Stimulated activated CD4-positive, alpha-beta T cell treated with anti-CD3 and anti-CD28 coated beads, Interleukin-12 subunit alpha, Interleukin-12 subunit beta, amount 100 ng/mL, for 24 hours (primary cell): ENCODE measurements at regions not wholly inside any gene's neighbourhood (a gene's known extent, or its start where the extent isn't known, plus 50 kb on each side); places are given as distances from the start of the nearest gene placed in this dataset.
"Not testable (repeated sequence)": the region's sequence is repeated elsewhere in the genome, so short reads cannot be mapped to it uniquely, and the experiment has no call there.

Experiments used
- DNase-seq, 2 experiments: peaks; one replicate each; pipeline ENCODE4 v3.0.0-alpha.2; 2020; ENCODE audit warnings: low read depth in 2 of 2

GRCh38 chr4:117691572-117692351 lies 342.5 kb upstream of the NDST3 start:
- no peak for DNase-seq

GRCh38 chr4:117692538-117692937 lies 341.7 kb upstream of the NDST3 start:
- DNase-seq, result no peak

- no peak for DNase-seq
These were observed 334.7 kb upstream of the NDST3 start for GRCh38 chr4:117699595-117699994.

GRCh38 chr4:117700111-117700892 lies 334.0 kb upstream of the NDST3 start:
- DNase-seq, result no peak

DNA sequence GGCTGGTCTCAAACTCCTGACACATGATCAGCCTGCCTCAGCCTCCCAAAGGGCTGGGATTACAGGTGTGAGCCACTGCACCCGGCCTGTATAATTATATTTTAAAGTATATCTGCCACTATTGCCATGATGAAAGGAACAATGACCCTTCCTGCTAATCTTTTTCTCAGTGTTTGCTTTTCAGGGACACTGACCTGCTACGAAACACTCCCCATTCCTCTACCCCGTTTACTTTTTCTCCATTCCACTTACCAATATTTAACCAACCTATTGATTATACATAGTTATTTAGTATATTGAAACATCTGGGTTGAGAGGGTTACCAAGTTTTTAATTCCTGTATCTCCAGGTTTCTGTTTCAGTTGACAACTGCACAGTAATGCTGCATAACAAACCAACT lies 331.9 kb upstream of the NDST3 start:
- DNase-seq, result no peak

DNA sequence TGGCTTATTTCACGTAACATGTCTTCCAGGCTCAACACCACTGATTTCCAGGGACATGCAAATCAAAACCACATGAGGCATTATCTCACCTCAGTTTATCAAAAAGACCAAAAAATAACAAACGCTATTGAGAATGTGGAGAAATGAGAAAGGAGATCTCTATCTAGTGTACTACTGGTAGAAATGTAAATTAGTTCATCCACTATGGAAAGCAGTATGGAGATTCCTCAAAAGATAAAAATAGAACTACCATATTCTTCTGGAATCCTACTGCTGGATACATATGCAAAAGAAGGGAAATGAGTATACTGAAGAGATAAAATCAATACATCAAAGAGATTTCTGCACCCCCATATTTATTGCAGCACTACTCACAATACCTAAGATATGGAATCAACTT lies 329.6 kb upstream of the NDST3 start:
- DNase-seq, result no peak

DNA sequence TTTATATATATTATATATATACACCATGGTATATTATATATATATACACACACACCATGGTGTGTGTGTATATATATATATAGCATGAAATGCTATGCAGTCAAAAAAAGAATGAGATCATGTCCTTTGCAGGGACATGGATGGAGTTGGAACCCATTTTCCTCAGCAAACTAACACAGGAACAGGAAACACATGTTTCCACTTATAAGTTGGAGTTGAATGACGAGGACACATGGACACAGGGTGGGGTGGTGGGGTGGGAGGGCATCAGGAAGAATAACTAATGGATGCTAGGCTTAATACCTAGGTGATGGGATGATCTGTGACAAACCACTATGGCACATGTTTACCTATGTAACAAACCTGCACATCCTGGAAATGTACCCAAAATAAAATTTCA lies 293.6 kb upstream of the NDST3 start:
- no peak for DNase-seq

DNA sequence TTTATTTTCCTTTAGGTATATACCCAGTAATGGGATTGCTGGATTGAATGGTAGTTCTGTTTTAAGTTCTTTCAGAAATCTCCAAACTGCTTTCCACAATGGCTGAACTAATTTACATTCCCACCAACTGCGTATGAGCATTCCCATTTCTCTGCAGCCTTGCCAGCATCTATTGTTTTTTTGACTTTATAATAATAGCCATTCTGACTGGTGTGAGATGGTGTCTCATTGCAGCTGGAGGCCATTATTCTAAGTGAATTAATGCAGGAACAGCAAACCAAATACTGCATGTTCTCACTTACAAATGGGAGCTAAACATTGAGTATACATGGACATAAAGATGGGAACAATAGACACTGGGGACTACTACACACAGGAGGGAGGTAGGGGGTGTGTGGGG lies 288.9 kb upstream of the NDST3 start:
- not testable (repeated sequence) for DNase-seq

DNA sequence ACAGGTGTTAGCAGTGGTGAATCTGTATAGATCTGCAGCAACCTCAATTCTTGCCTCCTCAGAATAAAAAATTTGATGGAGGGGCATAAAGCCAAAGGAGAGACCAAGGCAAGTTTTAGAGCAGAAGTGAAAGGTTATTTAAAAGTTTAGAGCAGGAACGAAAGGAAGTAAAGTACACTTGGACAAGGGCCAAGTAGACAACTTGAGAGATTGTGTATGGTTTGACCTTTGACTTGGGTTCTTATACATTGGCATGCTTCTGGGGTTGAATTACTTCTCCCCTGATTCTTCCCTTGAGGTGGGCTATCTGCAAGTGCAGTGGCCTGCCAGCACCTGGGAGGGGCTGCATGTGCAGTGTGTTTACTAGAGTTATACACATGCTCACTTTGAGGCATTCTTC lies 278.8 kb upstream of the NDST3 start:
- DNase-seq, result no peak

- DNase-seq, result no peak
These were observed 265.7 kb upstream of the NDST3 start for GRCh38 chr4:117768610-117769009.

GRCh38 chr4:117770269-117771102 lies 263.8 kb upstream of the NDST3 start:
- no peak for DNase-seq

DNA sequence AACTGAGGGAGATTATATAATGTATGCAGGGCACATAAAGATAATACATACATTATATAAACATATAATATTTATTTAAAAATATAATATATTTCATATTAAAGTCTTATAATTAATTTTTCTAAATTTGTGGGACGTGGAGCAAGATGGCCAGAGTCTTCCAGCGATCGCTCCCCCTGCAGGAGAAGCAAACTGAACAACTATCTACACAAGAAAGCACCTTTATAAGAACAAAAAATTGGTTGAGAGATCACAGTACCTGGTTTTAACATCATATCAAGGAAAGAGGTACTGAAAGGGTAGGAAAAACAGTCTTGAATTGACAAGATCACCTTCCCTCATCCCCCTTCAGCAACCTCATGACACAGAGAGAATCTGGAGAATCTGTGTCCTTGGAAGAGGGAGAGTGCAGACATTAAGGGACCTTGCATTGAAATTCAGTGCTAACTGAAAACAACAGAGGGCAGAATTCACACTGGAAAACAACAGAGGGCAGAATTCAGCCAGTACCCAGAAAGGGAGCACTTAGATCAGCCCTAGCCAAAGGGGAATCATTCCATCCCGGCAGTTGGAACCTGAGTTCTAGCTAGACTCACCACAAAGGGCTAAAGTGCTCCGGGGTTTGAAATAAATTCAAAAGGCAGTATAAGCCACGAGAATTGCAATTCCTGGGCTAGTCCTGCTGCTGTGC lies 262.5 kb upstream of the NDST3 start:
- DNase-seq, result no peak

DNA sequence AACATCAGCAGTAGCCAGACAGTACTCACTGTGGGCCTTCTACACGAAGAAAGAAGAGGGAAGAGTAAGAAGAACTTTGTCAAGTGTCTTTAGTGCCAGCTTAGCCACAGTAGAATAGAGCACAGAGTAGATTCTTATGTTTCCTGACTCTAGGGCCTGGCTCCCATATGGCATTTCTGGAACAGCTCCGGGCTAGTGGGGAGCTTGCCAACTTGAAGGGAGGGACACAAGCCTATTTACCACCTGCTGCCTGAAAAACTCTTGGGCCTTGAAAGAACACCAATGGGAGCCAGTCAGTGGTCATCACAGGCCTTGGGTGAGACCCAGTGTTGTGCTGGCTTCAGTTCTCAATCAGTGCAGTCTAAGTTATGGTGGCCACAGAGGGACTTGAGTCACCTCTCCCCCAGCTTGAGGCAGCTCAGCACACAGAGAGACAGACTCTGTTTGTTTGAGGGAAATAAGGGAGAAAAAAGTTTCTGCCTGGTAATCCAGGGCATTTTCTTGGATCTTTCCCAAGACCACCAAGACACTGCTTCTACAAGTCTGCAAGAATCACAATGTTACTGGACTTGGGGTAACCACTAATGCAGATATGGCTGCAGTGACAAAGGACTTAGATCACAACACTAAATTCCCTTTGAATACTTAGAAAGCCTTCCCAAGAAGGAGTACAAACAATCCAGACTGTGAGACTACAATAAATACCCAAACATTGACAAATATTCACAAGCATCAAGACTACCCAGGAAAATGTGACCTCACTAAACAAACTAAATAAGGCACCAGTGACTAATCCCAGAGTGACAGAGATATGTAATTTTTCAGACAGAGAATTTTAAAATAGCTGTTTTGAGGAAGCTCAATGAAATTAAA lies 261.0 kb upstream of the NDST3 start:
- DNase-seq, result no peak

DNA sequence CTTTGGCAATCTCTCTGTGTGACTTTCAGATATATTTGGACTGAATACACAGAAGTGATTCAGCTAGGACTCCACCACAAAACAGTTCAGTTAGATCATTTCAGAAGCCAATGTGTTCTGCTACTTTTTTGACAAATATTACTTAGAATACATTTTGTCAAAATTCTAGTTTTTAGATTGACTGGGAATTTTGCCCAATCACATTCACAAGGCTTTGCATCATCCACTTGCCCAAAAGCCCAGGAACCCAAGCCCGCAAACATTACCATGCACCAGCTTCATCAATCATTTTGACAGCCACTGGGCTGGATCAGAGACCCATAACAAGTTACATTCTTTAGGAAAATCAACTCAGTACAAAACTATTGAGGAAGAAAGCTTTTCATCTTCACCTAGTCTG lies 256.6 kb upstream of the NDST3 start:
- DNase-seq, result no peak

DNA sequence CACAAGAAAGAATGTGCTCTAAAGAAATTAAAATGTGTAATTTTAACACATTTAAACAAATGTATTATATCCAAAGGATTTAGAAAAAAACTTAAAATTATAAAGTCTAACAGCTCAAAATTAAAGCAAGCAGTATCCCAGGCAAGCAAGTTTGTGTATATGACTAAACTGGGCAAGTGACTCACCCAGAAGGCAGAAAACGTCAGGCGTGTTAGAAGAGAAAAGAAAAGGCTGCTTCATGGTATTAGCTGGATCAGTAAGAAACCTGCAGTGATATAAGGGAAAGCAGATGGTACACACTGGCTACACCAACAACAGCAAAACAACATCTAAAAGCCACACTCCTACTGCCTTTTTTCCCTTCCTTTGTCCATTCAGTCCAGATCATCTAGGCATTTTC lies 250.6 kb upstream of the NDST3 start:
- no peak for DNase-seq

- no peak for DNase-seq
These were observed 250.0 kb upstream of the NDST3 start for GRCh38 chr4:117784266-117784665.

DNA sequence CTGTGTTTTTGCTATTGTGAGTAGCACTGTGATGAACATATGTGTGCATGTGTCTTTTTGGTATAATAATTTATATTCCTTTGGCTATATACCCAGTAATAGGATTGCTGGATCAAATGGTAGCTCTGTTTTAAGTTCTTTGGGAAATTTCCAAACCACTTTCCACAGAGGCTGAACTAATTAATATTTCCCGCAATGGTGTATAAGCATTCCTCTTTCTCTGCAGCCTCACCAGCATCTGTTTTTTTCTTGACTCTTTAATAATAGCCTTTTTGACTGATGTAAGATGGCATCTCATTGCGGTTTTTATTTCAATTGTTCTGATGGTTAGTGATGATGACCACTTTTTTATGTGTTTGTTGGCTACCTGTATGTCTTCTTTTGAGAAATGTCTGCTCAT lies 247.7 kb upstream of the NDST3 start:
- no peak for DNase-seq

DNA sequence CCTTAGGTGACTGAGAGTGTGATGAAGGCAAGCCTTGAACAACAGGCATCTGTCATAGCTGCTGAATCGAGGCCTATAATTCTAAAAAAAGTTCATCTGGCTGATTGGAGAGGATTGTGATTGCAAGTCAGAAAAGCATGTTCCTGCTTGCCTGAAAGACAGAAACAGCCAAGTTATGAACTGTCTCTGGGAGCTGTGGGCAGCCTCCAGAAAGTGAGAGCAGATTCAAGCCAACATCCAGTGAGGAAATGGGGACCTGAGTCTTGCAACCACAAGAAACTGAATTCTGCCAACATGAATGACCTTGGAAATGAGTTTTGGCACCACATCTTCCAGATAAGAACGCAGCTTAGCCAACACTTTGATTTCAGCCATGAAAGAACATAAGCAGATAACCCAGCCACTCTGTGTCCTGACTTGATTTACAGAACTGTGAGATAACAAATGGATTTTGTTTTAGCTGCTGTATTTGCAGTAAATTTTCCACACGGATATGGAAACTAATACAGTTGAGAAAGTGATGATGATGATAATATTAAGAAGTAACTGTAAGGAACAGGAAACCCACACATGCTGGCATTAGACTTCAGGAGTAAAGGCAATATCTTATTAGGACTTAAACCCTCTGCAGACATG lies 240.3 kb upstream of the NDST3 start:
- DNase-seq, result no peak

GRCh38 chr4:117796677-117797076 lies 237.6 kb upstream of the NDST3 start:
- DNase-seq, result no peak

DNA sequence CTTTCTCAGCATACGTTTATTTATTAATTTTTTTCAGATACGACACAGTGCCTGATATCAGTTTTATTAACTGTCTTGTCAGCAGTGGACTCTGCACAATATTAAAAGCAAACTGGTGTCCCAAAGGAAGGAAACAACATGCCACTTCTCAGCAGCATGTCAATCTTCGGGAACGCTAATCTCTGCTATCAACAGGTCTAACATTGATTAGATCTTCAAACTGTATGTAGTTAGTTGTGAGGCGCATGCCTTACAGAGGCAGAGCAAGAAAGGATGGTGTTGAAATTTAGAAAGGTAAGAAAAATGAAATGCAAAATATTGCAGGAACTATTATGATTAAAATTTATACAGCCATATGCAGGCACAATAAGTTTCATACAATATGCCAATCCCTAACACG lies 233.7 kb upstream of the NDST3 start:
- DNase-seq, result no peak
